ENCODE measurements at regions not wholly inside any gene's neighbourhood (a gene's known extent, or its start where the extent isn't known, plus 50 kb on each side); places are given as distances from the start of the nearest gene placed in this dataset.
"Not testable (repeated sequence)": the region's sequence is repeated elsewhere in the genome, so short reads cannot be mapped to it uniquely, and the experiment has no call there.

- no peak for DNase-seq
Observed at GRCh38 chr5:82952326-82952725, 124.9 kb downstream of the TMEM167A start.

- DNase-seq: not testable (repeated sequence)
Observed at GRCh38 chr5:82944267-82944666, 132.9 kb downstream of the TMEM167A start.

- no peak for DNase-seq
Observed at GRCh38 chr5:82942083-82942881, 134.9 kb downstream of the TMEM167A start.

- no peak for DNase-seq
Observed at GRCh38 chr5:82938901-82939725, 138.1 kb downstream of the TMEM167A start.

GRCh38 chr5:82932473-82933220, 144.5 kb downstream of the TMEM167A start:
- not testable (repeated sequence) for DNase-seq

- no peak for DNase-seq
Observed at GRCh38 chr5:82931110-82931509, 146.1 kb downstream of the TMEM167A start.

- DNase-seq: no peak
Observed at GRCh38 chr5:82925061-82925411, 152.2 kb downstream of the TMEM167A start.

- no peak for DNase-seq
Observed at GRCh38 chr5:82924226-82925060, 152.8 kb downstream of the TMEM167A start.

- no peak for DNase-seq
Observed at GRCh38 chr5:82922086-82922734, 155.0 kb downstream of the TMEM167A start.

- no peak for DNase-seq
Observed at GRCh38 chr5:82918311-82919031, 158.7 kb downstream of the TMEM167A start.

GRCh38 chr5:82917584-82917983, 159.6 kb downstream of the TMEM167A start:
- no peak for DNase-seq

GRCh38 chr5:82913971-82914370, 163.2 kb downstream of the TMEM167A start:
- DNase-seq: no peak

GRCh38 chr5:82912462-82912861, 164.7 kb downstream of the TMEM167A start:
- DNase-seq: no peak

- DNase-seq: peak in 1 of 2 experiments; percentile 58
Observed at GRCh38 chr5:82911910-82912309, 165.3 kb downstream of the TMEM167A start.

GRCh38 chr5:82910905-82911304, 166.3 kb downstream of the TMEM167A start:
- DNase-seq: no peak

- no peak for DNase-seq
Observed at GRCh38 chr5:82910491-82910890, 166.7 kb downstream of the TMEM167A start.

GRCh38 chr5:82909771-82910170, 167.4 kb downstream of the TMEM167A start:
- DNase-seq: no peak

GRCh38 chr5:82905986-82906385, 171.2 kb downstream of the TMEM167A start:
- no peak for DNase-seq

GRCh38 chr5:82901281-82901888, 175.8 kb downstream of the TMEM167A start:
- DNase-seq: no peak

- DNase-seq: no peak
Observed at GRCh38 chr5:82894716-82895115, 182.5 kb downstream of the TMEM167A start.

- DNase-seq: no peak
Observed at GRCh38 chr5:82889088-82889487, 188.1 kb downstream of the TMEM167A start.

Measured in NCI-H524 (cell line).